ENCODE measurements at regions not wholly inside any gene's neighbourhood (a gene's known extent, or its start where the extent isn't known, plus 50 kb on each side); places are given as distances from the start of the nearest gene placed in this dataset.

GRCh38 chr9:32869404-32869803 is 86.1 kb downstream of the TMEM215 start:
- ChIA-PET CTCF (no interaction called here), POLR2A (no interaction called here)
- Histone ChIP-seq H3K4me1 (ENCODE audit: control insufficient read depth, insufficient read depth, low read length) (no peaks in the 10 kb centered on the region), H3K36me3 (ENCODE audit: control insufficient read depth, insufficient read depth, low read length) (no peaks in the 10 kb centered on the region), H3K27ac (ENCODE audit: low read length) (no peak overlapping the region), H3K9me3 (ENCODE audit: control insufficient read depth, insufficient read depth, low read depth, low read length) (no peaks in the 10 kb centered on the region), H3K4me3 (ENCODE audit: low read depth in 2 of 2, low read length in 2 of 2) (no peak overlapping the region), H3K27me3 (ENCODE audit: control insufficient read depth, insufficient read depth, low read length) (no peaks in the 10 kb centered on the region)
- in situ Hi-C loops (cut with HindIII; ENCODE audit: low pct_unique_long_range_greater_than_20kb, low sequenced_read_pairs) = no loop called here
- no peak for TF ChIP-seq POLR2AphosphoS5 (IDR thresholded peaks at IDR 0.05; ENCODE audit: low read depth, low read length)
- TF ChIP-seq TCF7L2 (IDR thresholded peaks at IDR 0.05; ENCODE audit: low read depth, low read length) = no peak
- TF ChIP-seq SIN3A (IDR thresholded peaks at IDR 0.05; ENCODE audit: borderline replicate concordance, insufficient read depth, low read depth, low read length) = no peak
- TF ChIP-seq CTCF (IDR thresholded peaks at IDR 0.05) = no peak
- TF ChIP-seq REST (IDR thresholded peaks at IDR 0.05; ENCODE audit: insufficient read depth in 1 of 2, low read depth in 2 of 2, low read length in 1 of 2) = no peak
- intact Hi-C loops (cut with micrococcal nuclease; ENCODE audit: unreplicated experiment) = no loop called here
- DNase-seq (ENCODE audit: low read depth, low spot score) (no peak), ATAC-seq (no peak)
- BruUV-seq (replicated peaks) = no TSS peak

- Histone ChIP-seq H3K4me1 (ENCODE audit: control insufficient read depth, insufficient read depth, low read length) (no peaks in the 10 kb centered on the region), H3K27me3 (ENCODE audit: control insufficient read depth, insufficient read depth, low read length) (no peaks in the 10 kb centered on the region), H3K9me3 (ENCODE audit: control insufficient read depth, insufficient read depth, low read depth, low read length) (no peaks in the 10 kb centered on the region), H3K36me3 (ENCODE audit: control insufficient read depth, insufficient read depth, low read length) (no peaks in the 10 kb centered on the region), H3K4me3 (ENCODE audit: low read depth in 2 of 2, low read length in 2 of 2) (no peak overlapping the region), H3K27ac (ENCODE audit: low read length) (no peak overlapping the region)
- ChIA-PET POLR2A (no interaction called here), CTCF (no interaction called here)
- BruUV-seq (replicated peaks) = no TSS peak
- no peak for TF ChIP-seq CTCF (IDR thresholded peaks at IDR 0.05)
- TF ChIP-seq REST (IDR thresholded peaks at IDR 0.05; ENCODE audit: insufficient read depth in 1 of 2, low read depth in 2 of 2, low read length in 1 of 2) = no peak
- no peak for TF ChIP-seq POLR2AphosphoS5 (IDR thresholded peaks at IDR 0.05; ENCODE audit: low read depth, low read length)
- no peak for TF ChIP-seq TCF7L2 (IDR thresholded peaks at IDR 0.05; ENCODE audit: low read depth, low read length)
- in situ Hi-C loops (cut with HindIII; ENCODE audit: low pct_unique_long_range_greater_than_20kb, low sequenced_read_pairs) = no loop called here
- intact Hi-C loops (cut with micrococcal nuclease; ENCODE audit: unreplicated experiment) = loop anchor here (10.0 kb wide), 1 partner anchor 498 kb away; no protein-coding TSS in a partner anchor
- ATAC-seq (no peak), DNase-seq (ENCODE audit: low read depth, low spot score) (no peak)
Observed at GRCh38 chr9:32873131-32873530, 89.8 kb downstream of the TMEM215 start.

All from Panc1 (cell line).